ENCODE measurements at regions not wholly inside any gene's neighbourhood (a gene's known extent, or its start where the extent isn't known, plus 50 kb on each side); places are given as distances from the start of the nearest gene placed in this dataset.

- BruUV-seq (replicated peaks), result no TSS peak
- Histone ChIP-seq H3K79me2 (ENCODE audit: control insufficient read depth, insufficient read depth, low read length) (no peaks in the 10 kb centered on the region), H3K9me1 (ENCODE audit: control insufficient read depth, insufficient read depth, low read length) (no peaks in the 10 kb centered on the region), H3K27ac (ENCODE audit: extremely low read depth, low read depth, low read length) (no peak overlapping the region), H2AFZ (ENCODE audit: low read depth, low read length) (no peak overlapping the region), H3K4me1 (replicated peaks in 1 of 2; ENCODE audit: control insufficient read depth in 2 of 2, insufficient read depth in 2 of 2, low read length in 2 of 2) (no peaks in the 10 kb centered on the region), H3K4me3 (no peak overlapping the region), H3K9me3 (replicated peaks; ENCODE audit: control insufficient read depth, insufficient read depth, low read depth, low read length) (no peaks in the 10 kb centered on the region), H3K27me3 (ENCODE audit: control insufficient read depth in 2 of 2, insufficient read depth in 2 of 2, low read length in 2 of 2) (no peaks in the 10 kb centered on the region), H3K4me2 (ENCODE audit: insufficient read depth, low read length) (no peak overlapping the region), H4K20me1 (replicated peaks; ENCODE audit: control insufficient read depth, insufficient read depth, low read length) (no peaks in the 10 kb centered on the region), H3K9ac (ENCODE audit: insufficient read depth in 1 of 2, low read depth in 2 of 2, low read length in 2 of 2) (no peak overlapping the region), H3K36me3 (ENCODE audit: control insufficient read depth, insufficient read depth, low read length) (no peaks in the 10 kb centered on the region)
- DNase-seq (ENCODE audit: extremely low read depth in 1 of 4, low spot score in 3 of 4), result no peak
- no peak for ATAC-seq
- ChIA-PET POLR2A (no interaction called here), CTCF (ENCODE audit: low intra/inter-chr PET ratio) (no interaction called here)
- TF ChIP-seq SMAD3 (CRISPR knock-in tag; conservative IDR thresholded peaks at IDR 0.05) (no peak), HMBOX1 (IDR thresholded peaks at IDR 0.05) (no peak), ZNF780A (CRISPR knock-in tag; IDR thresholded peaks at IDR 0.05) (no peak), U2AF2 (optimal IDR thresholded peaks at IDR 0.05; ENCODE audit: low read depth, low read length) (no peak), IRF2 (CRISPR knock-in tag; IDR thresholded peaks at IDR 0.05) (no peak), ZNF282 (CRISPR knock-in tag; IDR thresholded peaks at IDR 0.05) (no peak), NR2C2 (CRISPR knock-in tag; IDR thresholded peaks at IDR 0.05) (no peak), NR2C2 (tag; IDR thresholded peaks at IDR 0.05) (no peak), RCOR1 (IDR thresholded peaks at IDR 0.05; ENCODE audit: borderline replicate concordance in 1 of 2, low read depth in 2 of 2, low read length in 2 of 2) (no peak), PBX2 (CRISPR knock-in tag; IDR thresholded peaks at IDR 0.05; ENCODE audit: low read depth) (no peak), PBX2 (tag; conservative IDR thresholded peaks at IDR 0.05; ENCODE audit: low read depth) (no peak)
- TF ChIP-seq, protein P1, sequence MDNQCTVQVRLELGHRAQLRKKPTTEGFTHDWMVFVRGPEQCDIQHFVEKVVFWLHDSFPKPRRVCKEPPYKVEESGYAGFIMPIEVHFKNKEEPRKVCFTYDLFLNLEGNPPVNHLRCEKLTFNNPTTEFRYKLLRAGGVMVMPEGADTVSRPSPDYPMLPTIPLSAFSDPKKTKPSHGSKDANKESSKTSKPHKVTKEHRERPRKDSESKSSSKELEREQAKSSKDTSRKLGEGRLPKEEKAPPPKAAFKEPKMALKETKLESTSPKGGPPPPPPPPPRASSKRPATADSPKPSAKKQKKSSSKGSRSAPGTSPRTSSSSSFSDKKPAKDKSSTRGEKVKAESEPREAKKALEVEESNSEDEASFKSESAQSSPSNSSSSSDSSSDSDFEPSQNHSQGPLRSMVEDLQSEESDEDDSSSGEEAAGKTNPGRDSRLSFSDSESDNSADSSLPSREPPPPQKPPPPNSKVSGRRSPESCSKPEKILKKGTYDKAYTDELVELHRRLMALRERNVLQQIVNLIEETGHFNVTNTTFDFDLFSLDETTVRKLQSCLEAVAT (IDR thresholded peaks at IDR 0.05), result no peak
- FAIRE-seq, result no peak
- WGBS (ENCODE audit: insufficient coverage, low coverage, missing lambda C conversion rate), result 0% methylated on average over 1 of the region's 1 CpG
- in situ Hi-C loops (cut with MboI), result no loop called here
- intact Hi-C loops (cut with micrococcal nuclease), result no loop called here
These were observed 222.7 kb upstream of the PRR16 start for GRCh38 chr5:120241400-120241799.

Measured in K562 (cell line).